Testis (tissue), 2 donors: ENCODE measurements at regions not wholly inside any gene's neighbourhood (a gene's known extent, or its start where the extent isn't known, plus 50 kb on each side); places are given as distances from the start of the nearest gene placed in this dataset.

Source experiments
- DNase-seq: peaks from one replicate; pipeline ENCODE4 v3.0.0-alpha.2; 2019
- H3K27ac ChIP-seq, 2 donors: fragments of 200-600 bp; sonication (generic); one replicate each; pipeline ENCODE4 v1.5.1; 2019
- H3K27me3 ChIP-seq: fragments of 200-600 bp; sonication (generic); one replicate; pipeline ENCODE4 v1.5.1; 2019
- H3K36me3 ChIP-seq: fragments of 200-600 bp; sonication (generic); one replicate; pipeline ENCODE4 v1.5.1; 2017; ENCODE audit warnings: low read depth; ENCODE audit errors: missing control alignments
- H3K4me1 ChIP-seq: fragments of 200-600 bp; sonication (generic); one replicate; pipeline ENCODE4 v1.5.1; 2019
- H3K4me3 ChIP-seq, 2 donors: fragments of 200-600 bp; sonication (generic); one replicate each; pipeline ENCODE4 v1.5.1; 2017 to 2019
- H3K9me3 ChIP-seq: fragments of 200-600 bp; sonication (generic); one replicate; pipeline ENCODE4 v1.5.1; 2017
- CTCF ChIP-seq, 3 experiments: fragments of 450-650 bp in 2 of 3; fragments of 200-600 bp in 1 of 3; sonication (generic) in 1 of 3; IDR thresholded peaks; one replicate each; pipeline ENCODE4 v1.5.1; 2016 to 2019; ENCODE audit warnings: antibody characterized with exemption in 3 of 3, mild to moderate bottlenecking in 2 of 3, moderate library complexity in 1 of 3
- POLR2A ChIP-seq: fragments of 450-650 bp; IDR thresholded peaks from one replicate; pipeline ENCODE4 v1.6.1; 2017; ENCODE audit warnings: antibody characterized with exemption, mild to moderate bottlenecking, moderate library complexity
- WGBS, 2 donors: methylation state at CpG; one replicate each; pipeline ENCODE4 v1.1.5; 2018; 5-methylcytosine and 5-hydroxymethylcytosine counted together
- intact Hi-C: fragments of 100-400 bp; cut with DNase I; formaldehyde crosslinking; loops from one replicate; pipeline ENCODE4 v1.15.1; 2023; ENCODE audit warnings: low total_unique reads

GRCh38 chr10:56561336-56561735, 200.3 kb upstream of the ZWINT start:
- DNase-seq = no peak
- Histone ChIP-seq H3K27me3 (no peaks in the 10 kb centered on the region), H3K4me1 (no peaks in the 10 kb centered on the region), H3K4me3 (no peak overlapping the region), H3K36me3 (no peaks in the 10 kb centered on the region), H3K27ac (no peak overlapping the region), H3K9me3 (no peaks in the 10 kb centered on the region)
- intact Hi-C loops = no loop called here
- TF ChIP-seq POLR2A (no peak), CTCF (IDR thresholded peaks at IDR 0.05) (no peak)
- WGBS, 2 donors = 87 to 94% methylated on average over 3 of the region's 3 CpGs

- H3K27me3 ChIP-seq = no peaks in the 10 kb centered on the region
- intact Hi-C loops = no loop called here
- no peak overlapping the region for H3K27ac ChIP-seq
- no peak for TF ChIP-seq POLR2A
- TF ChIP-seq CTCF (IDR thresholded peaks at IDR 0.05) = no peak
- no peak overlapping the region for H3K4me3 ChIP-seq
- H3K4me1 ChIP-seq = no peaks in the 10 kb centered on the region
- H3K9me3 ChIP-seq = no peaks in the 10 kb centered on the region
- WGBS, 2 donors = 82 to 84% methylated on average over 9 of the region's 9 CpGs
- no peaks in the 10 kb centered on the region for H3K36me3 ChIP-seq
- no peak for DNase-seq
These were observed 190.0 kb upstream of the ZWINT start for GRCh38 chr10:56551037-56551436.

- no peak for DNase-seq
- no peaks in the 10 kb centered on the region for H3K36me3 ChIP-seq
- no peaks in the 10 kb centered on the region for H3K4me1 ChIP-seq
- no peak for TF ChIP-seq POLR2A
- no peak for TF ChIP-seq CTCF (IDR thresholded peaks at IDR 0.05)
- no peak overlapping the region for H3K27ac ChIP-seq
- intact Hi-C loops = no loop called here
- no peak overlapping the region for H3K4me3 ChIP-seq
- no peaks in the 10 kb centered on the region for H3K27me3 ChIP-seq
- 65 to 70% methylated on average over 4 of the region's 4 CpGs for WGBS, 2 donors
- H3K9me3 ChIP-seq = no peaks in the 10 kb centered on the region
These were observed 186.1 kb upstream of the ZWINT start for GRCh38 chr10:56547163-56547562.

GRCh38 chr10:56537984-56538383, 176.9 kb upstream of the ZWINT start:
- Histone ChIP-seq H3K9me3 (no peaks in the 10 kb centered on the region), H3K4me1 (no peaks in the 10 kb centered on the region), H3K36me3 (no peaks in the 10 kb centered on the region), H3K27me3 (no peaks in the 10 kb centered on the region), H3K4me3 (no peak overlapping the region), H3K27ac (no peak overlapping the region)
- DNase-seq = no peak
- intact Hi-C loops = no loop called here
- no peak for TF ChIP-seq CTCF (IDR thresholded peaks at IDR 0.05)
- no peak for TF ChIP-seq POLR2A
- WGBS, 2 donors = 87 to 95% methylated on average over 4 of the region's 4 CpGs

GRCh38 chr10:56522166-56522565, 161.1 kb upstream of the ZWINT start:
- Histone ChIP-seq H3K4me3 (no peak overlapping the region), H3K4me1 (no peaks in the 10 kb centered on the region), H3K36me3 (no peaks in the 10 kb centered on the region), H3K27me3 (no peaks in the 10 kb centered on the region), H3K27ac (no peak overlapping the region), H3K9me3 (no peaks in the 10 kb centered on the region)
- intact Hi-C loops = no loop called here
- 83 to 87% methylated on average over 3 of the region's 3 CpGs for WGBS, 2 donors
- TF ChIP-seq POLR2A (no peak), CTCF (IDR thresholded peaks at IDR 0.05) (no peak)
- DNase-seq = no peak
